Stomach (tissue), 8 donors: ENCODE measurements at regions not wholly inside any gene's neighbourhood (a gene's known extent, or its start where the extent isn't known, plus 50 kb on each side); places are given as distances from the start of the nearest gene placed in this dataset.

ENCODE experiments used
- DNase-seq, 2 donors: peaks; one replicate each; pipeline versions ENCODE4 v3.0.0 to v3.0.0-alpha.2; 2013 to 2019
- H3K27ac ChIP-seq, 5 donors: fragments of 200-600 bp in 4 of 5; sonication (generic) in 4 of 5; one replicate each; pipeline ENCODE4 v1.5.1; 2013 to 2019; ENCODE audit warnings: mild to moderate bottlenecking in 1 of 5, moderate library complexity in 1 of 5
- H3K27me3 ChIP-seq, 3 donors: fragments of 200-600 bp; sonication (generic); one replicate each; pipeline ENCODE4 v1.5.1; 2017 to 2019; ENCODE audit warnings: mixed run types in 1 of 3
- H3K36me3 ChIP-seq, 4 donors: fragments of 200-600 bp; sonication (generic); 1 replicate in 3 of 4; 2 replicates in 1 of 4; pipeline ENCODE4 v1.5.1; 2016 to 2019
- H3K4me1 ChIP-seq, 4 donors: fragments of 200-600 bp; sonication (generic); one replicate each; pipeline ENCODE4 v1.5.1; 2016 to 2019
- H3K4me3 ChIP-seq, 4 donors: fragments of 200-600 bp; sonication (generic) in 3 of 4; one replicate each; pipeline ENCODE4 v1.5.1; 2016 to 2019; ENCODE audit warnings: mild to moderate bottlenecking in 1 of 4
- H3K9me3 ChIP-seq, 4 donors: fragments of 200-600 bp; sonication (generic); one replicate each; pipeline ENCODE4 v1.5.1; 2016 to 2019
- EP300 ChIP-seq: sonication (generic); formaldehyde crosslinking; IDR thresholded peaks from one replicate; pipeline ENCODE4 v1.6.1; 2017; ENCODE audit warnings: antibody characterized with exemption
- POLR2A ChIP-seq, 4 donors: fragments of 450-650 bp; IDR thresholded peaks; one replicate each; pipeline ENCODE4 v1.6.1; 2016; ENCODE audit warnings: antibody characterized with exemption in 4 of 4, control low read depth in 2 of 4, mild to moderate bottlenecking in 1 of 4, moderate library complexity in 1 of 4
- POLR2AphosphoS5 ChIP-seq, 3 donors: sonication (generic); formaldehyde crosslinking; IDR thresholded peaks; one replicate each; pipeline ENCODE4 v1.6.1; 2016; ENCODE audit warnings: antibody characterized with exemption in 3 of 3
- WGBS, 5 donors: extraction: QIAGEN DNeasy Blood & Tissue Kit in 3 of 5; methylation state at CpG; one replicate each; pipeline versions ENCODE4 v1.1.5 to v1.1.7; 2013 to 2018; 5-methylcytosine and 5-hydroxymethylcytosine counted together
- intact Hi-C: fragments of 100-400 bp; cut with DNase I; formaldehyde crosslinking; loops from one replicate; pipeline ENCODE4 v1.15.1; 2023; ENCODE audit warnings: low total_unique reads
- TF ChIP-seq, protein P1 (sequence below), 7 experiments: fragments of 450-650 bp in 4 of 7; fragments of 200-600 bp in 3 of 7; sonication (generic) in 3 of 7; IDR thresholded peaks; one replicate each; pipeline ENCODE4 v1.5.1; 2016 to 2019; ENCODE audit warnings: antibody characterized with exemption in 7 of 7, control low read depth in 2 of 7, mild to moderate bottlenecking in 1 of 7
- donor health status: healthy with polysubstance abuse.
- donor health status: Bipolar disorder and iron deficiency.
- donor health status: healthy.

DNA sequence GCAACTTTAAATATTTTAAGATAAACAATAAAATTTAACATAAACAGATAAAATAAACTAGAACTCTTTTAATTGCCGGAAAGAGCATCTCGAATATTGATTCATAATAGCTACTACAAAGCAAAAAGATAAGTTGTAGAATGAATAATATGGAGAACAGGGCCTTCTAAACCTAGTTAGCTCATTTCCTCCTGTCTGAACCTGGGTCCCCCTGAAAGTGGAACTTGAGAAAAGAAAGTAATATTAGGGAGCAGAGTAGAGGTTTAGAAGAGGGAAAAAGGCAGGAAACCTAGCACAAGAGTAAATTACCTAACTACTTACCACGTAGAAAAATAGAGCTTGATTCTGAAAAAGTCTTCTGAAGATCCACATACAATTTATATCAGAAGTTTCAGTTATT lies 80.7 kb upstream of the NETO1 start:
- TF ChIP-seq EP300 (no peak), POLR2A (IDR thresholded peaks at IDR 0.05) (no peak), POLR2AphosphoS5 (IDR thresholded peaks at IDR 0.05) (no peak)
- TF ChIP-seq, protein P1, sequence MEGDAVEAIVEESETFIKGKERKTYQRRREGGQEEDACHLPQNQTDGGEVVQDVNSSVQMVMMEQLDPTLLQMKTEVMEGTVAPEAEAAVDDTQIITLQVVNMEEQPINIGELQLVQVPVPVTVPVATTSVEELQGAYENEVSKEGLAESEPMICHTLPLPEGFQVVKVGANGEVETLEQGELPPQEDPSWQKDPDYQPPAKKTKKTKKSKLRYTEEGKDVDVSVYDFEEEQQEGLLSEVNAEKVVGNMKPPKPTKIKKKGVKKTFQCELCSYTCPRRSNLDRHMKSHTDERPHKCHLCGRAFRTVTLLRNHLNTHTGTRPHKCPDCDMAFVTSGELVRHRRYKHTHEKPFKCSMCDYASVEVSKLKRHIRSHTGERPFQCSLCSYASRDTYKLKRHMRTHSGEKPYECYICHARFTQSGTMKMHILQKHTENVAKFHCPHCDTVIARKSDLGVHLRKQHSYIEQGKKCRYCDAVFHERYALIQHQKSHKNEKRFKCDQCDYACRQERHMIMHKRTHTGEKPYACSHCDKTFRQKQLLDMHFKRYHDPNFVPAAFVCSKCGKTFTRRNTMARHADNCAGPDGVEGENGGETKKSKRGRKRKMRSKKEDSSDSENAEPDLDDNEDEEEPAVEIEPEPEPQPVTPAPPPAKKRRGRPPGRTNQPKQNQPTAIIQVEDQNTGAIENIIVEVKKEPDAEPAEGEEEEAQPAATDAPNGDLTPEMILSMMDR (IDR thresholded peaks at IDR 0.05): no peak
- Histone ChIP-seq H3K9me3 (no peaks in the 10 kb centered on the region), H3K36me3 (no peaks in the 10 kb centered on the region), H3K27me3 (no peaks in the 10 kb centered on the region), H3K27ac (no peak overlapping the region), H3K4me1 (no peaks in the 10 kb centered on the region), H3K4me3 (no peak overlapping the region)
- intact Hi-C loops: no loop called here
- 30 to 74% (median 42%) methylated on average over 3 of the region's 3 CpGs for WGBS, 5 donors
- no peak for DNase-seq

DNA sequence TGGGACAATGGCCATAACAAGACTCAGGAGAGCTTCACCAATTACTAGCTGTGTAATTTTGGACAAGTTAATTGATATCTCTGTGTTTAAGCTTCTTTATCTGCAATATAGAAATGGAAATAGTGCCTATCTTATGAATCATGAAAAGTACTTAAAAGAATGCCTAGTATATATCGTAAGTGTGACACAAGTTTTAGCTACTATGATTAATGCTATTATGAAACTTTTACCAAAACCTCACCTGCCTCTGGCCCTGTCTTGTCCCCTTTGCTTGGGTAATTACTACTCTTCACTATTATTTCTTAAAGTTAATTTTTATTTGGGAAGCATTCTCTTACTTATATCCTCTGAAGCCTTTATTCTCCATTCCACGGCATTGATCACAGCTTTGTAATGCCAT lies 75.0 kb upstream of the NETO1 start:
- WGBS, 5 donors: 89 to 95% (median 91%) methylated on average over 2 of the region's 2 CpGs

DNA sequence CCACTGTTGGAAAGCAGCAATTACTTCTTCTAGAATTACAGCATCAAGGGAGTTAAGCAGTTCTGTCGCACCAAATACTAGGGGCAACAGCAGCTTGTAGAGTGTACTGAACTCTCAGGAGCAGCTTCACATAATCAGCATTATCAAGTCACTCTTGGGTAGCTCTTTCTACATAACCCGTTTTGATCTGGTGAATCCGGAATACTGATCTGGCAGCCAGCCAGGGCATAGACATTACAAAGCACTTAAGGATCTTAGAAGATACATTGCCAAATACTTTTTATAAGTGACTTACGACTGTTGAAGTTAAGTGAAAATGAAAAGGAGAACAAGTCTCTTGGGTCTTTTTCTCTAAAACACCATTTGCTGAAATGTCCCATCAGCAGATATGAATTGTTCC lies 73.2 kb upstream of the NETO1 start:
- H3K9me3 ChIP-seq: no peaks in the 10 kb centered on the region
- 54 to 73% (median 65%) methylated on average over 4 of the region's 4 CpGs for WGBS, 5 donors
- no peaks in the 10 kb centered on the region for H3K27me3 ChIP-seq
- no peaks in the 10 kb centered on the region for H3K4me1 ChIP-seq
- TF ChIP-seq POLR2A (IDR thresholded peaks at IDR 0.05): no peak
- TF ChIP-seq, protein P1 (IDR thresholded peaks at IDR 0.05): no peak
- TF ChIP-seq POLR2AphosphoS5 (IDR thresholded peaks at IDR 0.05): no peak
- TF ChIP-seq EP300: no peak
- no peaks in the 10 kb centered on the region for H3K36me3 ChIP-seq
- no peak overlapping the region for H3K27ac ChIP-seq
- intact Hi-C loops: no loop called here
- H3K4me3 ChIP-seq: no peak overlapping the region
- no peak for DNase-seq

More for the DNA sequence above, 75.0 kb upstream of the NETO1 start:
- TF ChIP-seq POLR2A (IDR thresholded peaks at IDR 0.05) (no peak), EP300 (no peak), POLR2AphosphoS5 (IDR thresholded peaks at IDR 0.05) (no peak)
- TF ChIP-seq, protein P1 (IDR thresholded peaks at IDR 0.05): no peak
- Histone ChIP-seq H3K4me3 (no peak overlapping the region), H3K27ac (no peak overlapping the region), H3K27me3 (no peaks in the 10 kb centered on the region), H3K4me1 (no peaks in the 10 kb centered on the region), H3K9me3 (no peaks in the 10 kb centered on the region), H3K36me3 (no peaks in the 10 kb centered on the region)
- intact Hi-C loops: no loop called here
- DNase-seq: no peak

DNA sequence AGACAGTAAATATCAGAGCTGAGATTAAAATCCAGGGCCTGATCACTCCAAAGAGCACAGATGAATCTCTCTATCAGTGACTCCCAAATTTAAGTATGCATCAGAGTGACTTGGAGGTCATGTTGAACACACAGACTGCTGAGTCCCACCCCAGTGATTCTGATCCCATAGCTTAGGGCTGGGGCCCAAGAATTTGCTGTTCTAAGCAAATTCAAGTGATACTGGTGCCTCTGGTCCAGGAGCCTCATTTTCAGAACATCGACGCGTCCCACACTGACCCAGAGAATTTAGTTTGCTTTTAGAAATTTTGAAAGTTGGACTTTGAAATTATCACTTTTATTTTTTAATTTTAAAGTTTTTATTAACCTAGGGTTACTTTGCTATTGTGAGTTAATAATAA lies 72.7 kb upstream of the NETO1 start:
- no peaks in the 10 kb centered on the region for H3K36me3 ChIP-seq
- 85 to 96% (median 92%) methylated on average over 3 of the region's 3 CpGs for WGBS, 5 donors
- H3K9me3 ChIP-seq: no peaks in the 10 kb centered on the region
- H3K4me3 ChIP-seq: no peak overlapping the region
- H3K27me3 ChIP-seq: no peaks in the 10 kb centered on the region
- DNase-seq: no peak
- no peak for TF ChIP-seq EP300
- intact Hi-C loops: no loop called here
- H3K27ac ChIP-seq: no peak overlapping the region
- no peaks in the 10 kb centered on the region for H3K4me1 ChIP-seq

DNA sequence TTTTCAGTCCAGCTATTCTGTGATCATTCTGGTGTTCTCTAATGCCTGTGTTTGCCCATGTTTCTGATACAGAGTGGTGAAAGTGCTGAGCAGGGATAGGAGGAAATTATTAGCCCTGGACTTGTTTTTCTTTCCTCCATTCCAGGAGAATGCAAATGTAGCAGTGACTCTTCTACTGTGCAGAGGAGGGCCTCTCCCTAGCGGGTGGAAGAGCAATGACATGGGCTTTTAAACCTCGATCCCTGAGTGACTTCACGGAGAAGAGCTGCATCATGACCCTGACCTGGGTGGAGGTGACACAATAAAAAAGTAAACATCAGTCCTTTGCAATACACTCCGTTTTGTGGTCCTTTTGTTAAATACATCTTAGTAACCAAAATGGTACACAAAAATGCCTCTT lies 68.0 kb upstream of the NETO1 start:
- WGBS, 5 donors: 27 to 51% (median 45%) methylated on average over 4 of the region's 4 CpGs
- H3K27me3 ChIP-seq: no peaks in the 10 kb centered on the region
- no peaks in the 10 kb centered on the region for H3K4me1 ChIP-seq
- H3K36me3 ChIP-seq: no peaks in the 10 kb centered on the region
- DNase-seq: no peak
- TF ChIP-seq POLR2AphosphoS5 (IDR thresholded peaks at IDR 0.05): no peak
- no peak overlapping the region for H3K4me3 ChIP-seq
- H3K9me3 ChIP-seq: no peaks in the 10 kb centered on the region
- intact Hi-C loops: no loop called here
- no peak overlapping the region for H3K27ac ChIP-seq

GRCh38 chr18:72922895-72923294 lies 55.1 kb upstream of the NETO1 start:
- WGBS, 5 donors: 57 to 85% (median 77%) methylated on average over 2 of the region's 2 CpGs
- peaks cover 0 to 42% (median 28%) of the 10 kb centered on the region in 4 donors for H3K9me3 ChIP-seq

More at GRCh38 chr18:72922895-72923294, 55.1 kb upstream of the NETO1 start:
- Histone ChIP-seq H3K4me1 (no peaks in the 10 kb centered on the region), H3K4me3 (no peak overlapping the region), H3K27me3 (no peaks in the 10 kb centered on the region), H3K36me3 (no peaks in the 10 kb centered on the region), H3K27ac (no peak overlapping the region)
- intact Hi-C loops: no loop called here
- no peak for DNase-seq
- TF ChIP-seq, protein P1 (IDR thresholded peaks at IDR 0.05): no peak
- no peak for TF ChIP-seq POLR2AphosphoS5 (IDR thresholded peaks at IDR 0.05)
- TF ChIP-seq POLR2A (IDR thresholded peaks at IDR 0.05): no peak
- no peak for TF ChIP-seq EP300
